ENCODE measurements at regions not wholly inside any gene's neighbourhood (a gene's known extent, or its start where the extent isn't known, plus 50 kb on each side); places are given as distances from the start of the nearest gene placed in this dataset.

- no peak overlapping the region for H3K27ac ChIP-seq (ENCODE audit: low read depth in 1 of 2, low read length in 2 of 2)
- no peak for DNase-seq (ENCODE audit: low spot score)
- no peak overlapping the region for H3K4me3 ChIP-seq (ENCODE audit: low read depth in 1 of 3, low read length in 3 of 3)
- H3K9ac ChIP-seq (ENCODE audit: low read depth in 1 of 2, low read length in 2 of 2), result no peak overlapping the region
- TF ChIP-seq GABPA (IDR thresholded peaks at IDR 0.05 in 1 of 2, conservative IDR thresholded peaks at IDR 0.05 in 1 of 2) (no peak), HNF4G (IDR thresholded peaks at IDR 0.05) (no peak), RXRA (IDR thresholded peaks at IDR 0.05) (no peak), CTCF (IDR thresholded peaks at IDR 0.05; ENCODE audit: low read depth, low read length, missing input control) (no peak), SP1 (IDR thresholded peaks at IDR 0.05) (no peak), ZBTB33 (IDR thresholded peaks at IDR 0.05) (no peak), EGR1 (IDR thresholded peaks at IDR 0.05; ENCODE audit: low read depth in 2 of 2) (no peak), FOXA1 (IDR thresholded peaks at IDR 0.05) (no peak), FOXA2 (IDR thresholded peaks at IDR 0.05) (no peak), YY1 (IDR thresholded peaks at IDR 0.05) (no peak), JUND (IDR thresholded peaks at IDR 0.05) (no peak), REST (IDR thresholded peaks at IDR 0.05) (no peak)
- H3K9me3 ChIP-seq (ENCODE audit: control insufficient read depth in 4 of 4, low read length in 3 of 4), result no peaks in the 10 kb centered on the region
- 85% methylated on average over 6 of the region's 6 CpGs for WGBS
- H3K4me1 ChIP-seq (ENCODE audit: control insufficient read depth in 4 of 4, insufficient read depth in 4 of 4, low read length in 3 of 4), result no peaks in the 10 kb centered on the region
- H3K27me3 ChIP-seq (ENCODE audit: control insufficient read depth in 4 of 4, insufficient read depth in 4 of 4, low read length in 3 of 4), result peaks cover 0 to 3% (median 0%) of the 10 kb centered on the region in 4 donors
- H3K36me3 ChIP-seq (ENCODE audit: control insufficient read depth in 4 of 4, insufficient read depth in 3 of 4, low read depth in 1 of 4, low read length in 3 of 4), result no peaks in the 10 kb centered on the region
Observed at GRCh38 chr4:121236353-121237068, 72.4 kb upstream of the TNIP3 start.

GRCh38 chr4:121233982-121234381 lies 69.9 kb upstream of the TNIP3 start:
- Histone ChIP-seq H3K4me1 (ENCODE audit: control insufficient read depth in 4 of 4, insufficient read depth in 4 of 4, low read length in 3 of 4) (no peaks in the 10 kb centered on the region), H3K9me3 (ENCODE audit: control insufficient read depth in 4 of 4, low read length in 3 of 4) (no peaks in the 10 kb centered on the region), H3K27ac (ENCODE audit: low read depth in 1 of 2, low read length in 2 of 2) (no peak overlapping the region), H3K9ac (ENCODE audit: low read depth in 1 of 2, low read length in 2 of 2) (no peak overlapping the region), H3K4me3 (ENCODE audit: low read depth in 1 of 3, low read length in 3 of 3) (no peak overlapping the region), H3K36me3 (ENCODE audit: control insufficient read depth in 4 of 4, insufficient read depth in 3 of 4, low read depth in 1 of 4, low read length in 3 of 4) (no peaks in the 10 kb centered on the region), H3K27me3 (ENCODE audit: control insufficient read depth in 4 of 4, insufficient read depth in 4 of 4, low read length in 3 of 4) (peaks cover 0 to 3% (median 0%) of the 10 kb centered on the region in 4 donors)
- no peak for DNase-seq (ENCODE audit: low spot score)
- WGBS, result 45% methylated on average over 4 of the region's 4 CpGs
- TF ChIP-seq SP1 (IDR thresholded peaks at IDR 0.05) (no peak), MAX (IDR thresholded peaks at IDR 0.05) (no peak), EGR1 (IDR thresholded peaks at IDR 0.05; ENCODE audit: low read depth in 2 of 2) (no peak), RXRA (IDR thresholded peaks at IDR 0.05) (no peak), RAD21 (IDR thresholded peaks at IDR 0.05) (no peak)
